ENCODE measurements at regions not wholly inside any gene's neighbourhood (a gene's known extent, or its start where the extent isn't known, plus 50 kb on each side); places are given as distances from the start of the nearest gene placed in this dataset.

DNA sequence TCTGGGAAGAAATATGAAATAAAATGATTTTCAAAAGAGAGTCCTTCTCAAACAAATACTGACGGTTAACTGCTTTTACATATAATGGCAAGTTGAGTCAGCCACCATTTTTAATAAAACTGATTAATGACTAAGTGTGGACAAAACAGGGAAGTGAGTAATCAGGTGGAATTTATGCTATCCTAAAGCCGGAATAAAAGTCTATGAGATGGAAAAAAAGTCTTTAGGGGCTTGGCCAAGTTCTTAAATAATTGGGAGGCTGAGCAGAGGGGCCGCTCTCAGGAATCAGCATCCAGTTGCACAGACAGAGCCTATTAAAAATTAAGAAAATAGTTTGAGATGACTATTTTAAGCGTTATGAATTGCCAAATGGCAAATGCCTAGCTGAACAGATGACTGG is 58.6 kb upstream of the AFF3 start:
- TF ChIP-seq, protein P1, sequence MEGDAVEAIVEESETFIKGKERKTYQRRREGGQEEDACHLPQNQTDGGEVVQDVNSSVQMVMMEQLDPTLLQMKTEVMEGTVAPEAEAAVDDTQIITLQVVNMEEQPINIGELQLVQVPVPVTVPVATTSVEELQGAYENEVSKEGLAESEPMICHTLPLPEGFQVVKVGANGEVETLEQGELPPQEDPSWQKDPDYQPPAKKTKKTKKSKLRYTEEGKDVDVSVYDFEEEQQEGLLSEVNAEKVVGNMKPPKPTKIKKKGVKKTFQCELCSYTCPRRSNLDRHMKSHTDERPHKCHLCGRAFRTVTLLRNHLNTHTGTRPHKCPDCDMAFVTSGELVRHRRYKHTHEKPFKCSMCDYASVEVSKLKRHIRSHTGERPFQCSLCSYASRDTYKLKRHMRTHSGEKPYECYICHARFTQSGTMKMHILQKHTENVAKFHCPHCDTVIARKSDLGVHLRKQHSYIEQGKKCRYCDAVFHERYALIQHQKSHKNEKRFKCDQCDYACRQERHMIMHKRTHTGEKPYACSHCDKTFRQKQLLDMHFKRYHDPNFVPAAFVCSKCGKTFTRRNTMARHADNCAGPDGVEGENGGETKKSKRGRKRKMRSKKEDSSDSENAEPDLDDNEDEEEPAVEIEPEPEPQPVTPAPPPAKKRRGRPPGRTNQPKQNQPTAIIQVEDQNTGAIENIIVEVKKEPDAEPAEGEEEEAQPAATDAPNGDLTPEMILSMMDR (conservative IDR thresholded peaks at IDR 0.05) = no peak
- H3K27ac ChIP-seq = no peak overlapping the region

DNA sequence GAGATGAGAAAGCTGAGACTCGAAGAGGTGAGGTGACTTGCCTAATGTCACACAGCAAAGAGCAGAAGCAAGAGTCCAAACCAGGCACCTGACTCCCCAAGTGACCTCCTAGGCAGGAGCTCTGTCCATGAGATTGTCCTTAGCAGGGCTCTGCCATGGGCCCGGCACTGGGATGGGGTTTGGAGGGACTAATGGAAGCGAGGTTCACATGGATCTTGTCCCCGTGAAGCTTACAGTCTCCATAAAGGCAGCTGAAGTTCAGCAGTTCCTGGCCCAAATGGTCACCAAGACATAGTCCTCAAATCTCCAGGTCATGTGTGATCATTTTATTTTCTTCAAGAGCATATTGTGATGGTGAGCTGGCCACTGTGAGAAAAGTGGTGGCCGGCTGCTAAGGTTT is 57.0 kb upstream of the AFF3 start:
- TF ChIP-seq, protein P1 (conservative IDR thresholded peaks at IDR 0.05) = no peak
- no peak overlapping the region for H3K27ac ChIP-seq

DNA sequence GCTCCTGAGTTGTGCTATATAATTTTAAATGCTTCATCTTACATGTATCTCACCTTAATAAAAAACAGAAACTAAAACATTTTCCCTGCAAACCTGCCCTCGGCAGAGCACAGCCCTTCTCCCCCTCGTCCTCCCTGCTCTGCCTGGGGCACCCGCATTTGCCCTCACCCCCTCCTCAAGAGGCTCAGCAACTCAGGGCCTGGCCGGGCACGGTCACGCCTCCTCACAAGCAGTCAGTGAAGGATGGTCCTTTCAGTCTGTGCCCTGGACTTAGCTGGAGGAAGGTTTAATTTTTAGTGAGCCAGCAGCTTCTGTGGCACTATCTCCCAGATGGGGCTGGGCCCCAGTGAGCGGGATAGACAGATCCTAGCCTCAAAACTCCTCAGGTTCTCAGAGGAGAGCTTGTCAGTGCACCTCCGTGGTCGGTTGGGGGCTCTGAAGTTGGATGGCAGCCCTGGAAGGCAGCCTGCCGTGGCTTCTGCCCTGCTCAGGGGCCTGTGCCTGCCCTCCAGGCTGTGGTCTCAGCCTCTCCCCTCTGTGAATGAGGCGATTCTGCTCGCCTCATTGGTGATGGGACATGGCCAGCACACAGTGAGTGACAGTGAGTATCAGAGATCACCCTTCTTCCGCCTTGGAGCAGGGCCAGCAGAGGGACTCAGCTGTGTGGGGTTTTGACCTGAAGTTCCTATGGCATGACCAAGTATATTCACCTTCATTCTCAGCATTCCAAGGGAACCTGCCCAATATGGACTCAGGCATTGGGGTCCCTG is 56.3 kb upstream of the AFF3 start:
- H3K27ac ChIP-seq = no peak overlapping the region
- TF ChIP-seq, protein P1 (conservative IDR thresholded peaks at IDR 0.05) = no peak

DNA sequence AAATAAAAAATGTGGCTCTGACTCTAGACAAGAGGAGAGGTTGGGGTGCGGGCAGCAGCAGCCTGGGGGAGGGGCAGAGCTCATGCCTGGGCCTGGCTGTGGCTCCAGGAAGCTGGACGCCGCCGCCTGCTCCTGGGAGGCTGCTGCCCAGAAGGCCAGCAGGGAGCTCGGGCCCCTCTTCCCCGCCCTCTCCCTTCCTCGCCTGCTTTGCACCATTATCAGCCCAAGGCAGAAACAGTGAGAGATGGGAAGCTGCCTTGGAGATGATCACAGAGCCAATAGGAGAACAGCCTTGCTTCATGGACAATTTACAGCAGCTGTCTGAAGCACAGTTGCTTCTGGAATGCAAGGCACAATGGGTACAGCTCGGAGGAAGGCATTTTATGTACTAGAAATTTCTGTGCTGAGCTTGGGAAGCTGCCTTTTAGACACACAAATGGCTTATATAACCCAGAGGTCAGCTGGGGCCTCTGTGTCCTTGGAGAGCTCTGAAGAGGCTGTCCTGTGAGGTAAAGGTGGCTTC is 55.3 kb upstream of the AFF3 start:
- H3K27ac ChIP-seq = peak overlapping the region; percentile 26; the same call in 1 of the 2 replicates
- TF ChIP-seq, protein P1 (conservative IDR thresholded peaks at IDR 0.05) = no peak

DNA sequence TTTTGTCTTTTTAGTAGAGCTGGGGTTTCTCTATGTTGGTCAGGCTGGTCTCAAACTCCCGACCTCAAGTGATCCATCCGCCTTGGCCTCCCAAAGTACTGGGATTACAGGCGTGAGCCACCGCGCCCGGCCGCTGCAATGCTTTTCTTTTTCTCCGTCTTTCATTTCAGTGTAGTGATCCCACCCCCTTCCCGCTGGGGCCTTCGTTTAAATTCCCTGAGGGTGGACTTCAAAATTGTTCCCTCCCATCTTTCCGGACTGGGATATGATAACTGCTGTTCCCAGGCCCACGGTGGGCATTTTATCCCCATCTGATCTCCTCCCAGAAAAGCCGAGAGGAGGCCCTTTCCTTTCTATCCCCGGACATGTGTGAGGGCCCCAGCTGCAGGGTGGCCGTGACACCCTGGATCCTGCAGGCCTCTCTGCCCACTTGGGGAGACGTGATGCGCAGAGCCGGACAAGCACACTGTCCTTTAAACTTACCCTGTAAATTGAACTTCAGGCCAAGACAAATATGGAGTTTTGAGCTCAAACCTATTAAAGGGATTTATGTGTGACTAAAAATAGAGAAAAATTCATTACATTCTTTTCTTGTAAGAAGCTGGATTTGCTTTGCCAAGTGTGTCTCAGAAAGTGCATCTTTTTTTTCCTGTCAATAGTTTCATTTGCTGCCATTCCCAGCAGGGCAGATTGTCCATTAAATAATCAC is 54.5 kb upstream of the AFF3 start:
- TF ChIP-seq, protein P1 (conservative IDR thresholded peaks at IDR 0.05) = no peak
- H3K27ac ChIP-seq = peak overlapping the region; percentile 26; the same call in 1 of the 2 replicates

DNA sequence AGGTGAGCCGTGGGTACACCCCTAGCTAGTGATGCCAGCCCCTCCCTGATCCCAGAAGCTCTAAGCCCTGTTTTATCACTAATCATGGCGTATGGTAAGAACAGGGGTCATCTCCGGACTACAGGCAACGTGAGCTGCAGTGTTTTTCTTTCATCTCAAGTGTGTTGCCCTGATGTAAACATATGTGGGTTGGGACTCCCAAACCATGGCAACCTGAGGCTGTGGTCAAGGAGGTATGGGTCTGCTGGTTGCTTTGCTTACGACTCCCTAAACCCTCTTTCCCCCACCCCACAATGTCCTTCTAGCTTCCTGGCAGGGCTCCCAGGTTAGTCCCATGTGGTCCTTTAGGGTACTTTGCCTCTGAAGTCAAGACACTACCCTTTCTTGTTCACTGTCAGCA is 53.6 kb upstream of the AFF3 start:
- H3K27ac ChIP-seq = no peak overlapping the region
- TF ChIP-seq, protein P1 (conservative IDR thresholded peaks at IDR 0.05) = no peak

DNA sequence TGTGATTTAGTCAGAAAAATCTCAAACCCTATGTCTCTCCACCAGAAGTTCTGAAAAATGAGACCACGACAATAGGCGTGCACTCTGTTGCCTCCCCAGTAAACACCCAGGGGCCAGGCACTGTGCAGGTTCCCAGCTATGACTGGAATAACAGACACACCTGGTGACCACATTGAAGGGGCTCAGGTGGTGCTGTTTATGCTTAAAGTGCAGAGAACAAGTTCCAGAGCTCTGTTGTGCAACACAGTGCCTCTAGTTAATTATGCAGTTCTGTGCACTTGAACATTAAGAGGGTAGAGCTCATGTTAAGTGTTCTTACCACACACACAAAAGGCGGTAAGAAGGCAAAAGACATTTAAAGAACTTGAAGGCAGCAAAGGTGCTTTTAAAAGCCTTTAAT is 52.6 kb upstream of the AFF3 start:
- TF ChIP-seq, protein P1 (conservative IDR thresholded peaks at IDR 0.05) = no peak
- no peak overlapping the region for H3K27ac ChIP-seq

Measured in VCaP (cell line).